Panc1 (cell line): ENCODE measurements at regions not wholly inside any gene's neighbourhood (a gene's known extent, or its start where the extent isn't known, plus 50 kb on each side); places are given as distances from the start of the nearest gene placed in this dataset.

Experiments used
- ATAC-seq: fragments of 200-7000 bp; cut with Tn5 transposase; 2 replicates; pipeline ENCODE4 v1.9.1; 2020; ENCODE audit warnings: mild to moderate bottlenecking, moderate library complexity
- BruUV-seq: library from RNA; stranded (reverse); fragments of 400-500 nt; replicated peaks from 2 replicates; lab custom pipeline; 2021; lab: Mats Ljungman, UMichigan
- CTCF ChIA-PET: fragments of 300-600 bp; sonication (Branson Sonifier 250); formaldehyde crosslinking; loops from one replicate; lab custom pipeline; 2022; ENCODE audit warnings: antibody characterized with exemption; lab: Charles Lee
- POLR2A ChIA-PET: fragments of 300-600 bp; sonication (Branson Sonifier 250); formaldehyde crosslinking; loops from one replicate; lab custom pipeline; 2022; ENCODE audit warnings: antibody characterized with exemption; lab: Charles Lee
- DNase-seq: peaks from one replicate; pipeline ENCODE4 v3.0.0-alpha.2; 2010; ENCODE audit warnings: low read depth, low spot score
- H3K27ac ChIP-seq: 2 replicates; pipeline ENCODE4 v1.5.1; 2011; ENCODE audit warnings: mild to moderate bottlenecking, low read length, inconsistent platforms
- H3K27me3 ChIP-seq: fragments of 200-500 bp; sonication (Bioruptor generic); 2 replicates; pipeline ENCODE4 v1.6.0; 2014; ENCODE audit warnings: low read length, inconsistent platforms; ENCODE audit not compliant: control insufficient read depth, insufficient read depth
- H3K36me3 ChIP-seq: fragments of 200-500 bp; sonication (Bioruptor generic); 2 replicates; pipeline ENCODE4 v1.5.1; 2014; ENCODE audit warnings: inconsistent platforms, mild to moderate bottlenecking, low read length, moderate library complexity; ENCODE audit not compliant: control insufficient read depth, insufficient read depth
- H3K4me1 ChIP-seq: 2 replicates; pipeline ENCODE4 v1.5.1; 2011; ENCODE audit warnings: inconsistent platforms, mild to moderate bottlenecking, low read length, moderate library complexity; ENCODE audit not compliant: control insufficient read depth, insufficient read depth
- H3K4me3 ChIP-seq, 2 experiments: 2 replicates each; pipeline ENCODE4 v1.5.1; 2011 to 2012; ENCODE audit warnings: low read depth in 2 of 2, low read length in 2 of 2, mild to moderate bottlenecking in 2 of 2, inconsistent platforms in 1 of 2, moderate library complexity in 1 of 2
- H3K9me3 ChIP-seq: fragments of 200-500 bp; sonication (Bioruptor generic); 2 replicates; pipeline ENCODE4 v1.5.1; 2014; ENCODE audit warnings: low read depth, mild to moderate bottlenecking, inconsistent platforms, low read length, moderate library complexity; ENCODE audit not compliant: control insufficient read depth, insufficient read depth
- POLR2AphosphoS5 ChIP-seq: IDR thresholded peaks from 2 replicates; pipeline ENCODE4 v1.6.1; 2012; ENCODE audit warnings: mild to moderate bottlenecking, low read depth, low read length, moderate library complexity
- SIN3A ChIP-seq: IDR thresholded peaks from 2 replicates; pipeline ENCODE4 v1.6.1; 2012; ENCODE audit warnings: low read depth, mild to moderate bottlenecking, low read length, moderate library complexity, borderline replicate concordance; ENCODE audit not compliant: insufficient read depth
- TCF7L2 ChIP-seq: IDR thresholded peaks from 2 replicates; pipeline ENCODE4 v1.6.1; 2011; ENCODE audit warnings: mild to moderate bottlenecking, low read depth, low read length, inconsistent platforms
- in situ Hi-C: cut with HindIII; loops from 2 replicates; pipeline ENCODE4 v1.10.0; 2016; ENCODE audit warnings: low sequenced_read_pairs, low pct_unique_long_range_greater_than_20kb
- intact Hi-C: fragments of 100-400 bp; cut with micrococcal nuclease; formaldehyde crosslinking; loops from one replicate; pipeline ENCODE4 v1.10.0; 2022; ENCODE audit not compliant: unreplicated experiment
- TF ChIP-seq, protein P1 (sequence below), 2 experiments: IDR thresholded peaks; 2 replicates each; pipeline ENCODE4 v1.6.1; 2011 to 2012; ENCODE audit warnings: low read depth in 2 of 2, control low read depth in 1 of 2, low read length in 1 of 2, mild to moderate bottlenecking in 1 of 2, moderate library complexity in 1 of 2; ENCODE audit not compliant: insufficient read depth in 1 of 2
- TF ChIP-seq, protein P2 (sequence below): fragments of 450-650 bp; IDR thresholded peaks from 2 replicates; pipeline ENCODE4 v1.5.1; 2017; ENCODE audit warnings: mild to moderate bottlenecking

DNA sequence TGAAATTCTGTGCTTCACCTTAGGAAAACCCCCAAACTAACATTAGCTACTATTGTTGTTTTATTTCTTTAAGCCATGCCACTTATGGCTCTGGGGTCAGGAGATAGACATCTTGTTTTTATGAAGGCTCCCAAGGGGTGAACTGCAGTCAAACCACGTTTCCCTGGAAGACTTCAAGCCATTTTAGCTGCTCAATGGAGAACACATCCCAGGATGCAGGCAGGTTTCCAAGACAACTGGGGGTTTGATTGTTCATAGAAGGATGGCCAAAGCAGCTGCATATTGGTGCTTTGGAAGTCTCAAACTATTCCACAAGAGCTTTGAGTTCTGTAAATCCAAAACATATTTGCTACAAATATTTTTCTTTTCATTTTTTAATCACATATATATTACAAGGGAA, 818.0 kb downstream of the MAFB start:
- in situ Hi-C loops (no loop called here), intact Hi-C loops (no loop called here)
- DNase-seq (no peak), ATAC-seq (no peak)
- H3K4me1 ChIP-seq, result no peaks in the 10 kb centered on the region
- no peaks in the 10 kb centered on the region for H3K27me3 ChIP-seq
- ChIA-PET POLR2A (no interaction called here), CTCF (no interaction called here)
- H3K9me3 ChIP-seq, result no peaks in the 10 kb centered on the region
- no peaks in the 10 kb centered on the region for H3K36me3 ChIP-seq
- H3K4me3 ChIP-seq, result no peak overlapping the region
- TF ChIP-seq TCF7L2 (no peak), SIN3A (no peak), POLR2AphosphoS5 (no peak)
- TF ChIP-seq, protein P1, sequence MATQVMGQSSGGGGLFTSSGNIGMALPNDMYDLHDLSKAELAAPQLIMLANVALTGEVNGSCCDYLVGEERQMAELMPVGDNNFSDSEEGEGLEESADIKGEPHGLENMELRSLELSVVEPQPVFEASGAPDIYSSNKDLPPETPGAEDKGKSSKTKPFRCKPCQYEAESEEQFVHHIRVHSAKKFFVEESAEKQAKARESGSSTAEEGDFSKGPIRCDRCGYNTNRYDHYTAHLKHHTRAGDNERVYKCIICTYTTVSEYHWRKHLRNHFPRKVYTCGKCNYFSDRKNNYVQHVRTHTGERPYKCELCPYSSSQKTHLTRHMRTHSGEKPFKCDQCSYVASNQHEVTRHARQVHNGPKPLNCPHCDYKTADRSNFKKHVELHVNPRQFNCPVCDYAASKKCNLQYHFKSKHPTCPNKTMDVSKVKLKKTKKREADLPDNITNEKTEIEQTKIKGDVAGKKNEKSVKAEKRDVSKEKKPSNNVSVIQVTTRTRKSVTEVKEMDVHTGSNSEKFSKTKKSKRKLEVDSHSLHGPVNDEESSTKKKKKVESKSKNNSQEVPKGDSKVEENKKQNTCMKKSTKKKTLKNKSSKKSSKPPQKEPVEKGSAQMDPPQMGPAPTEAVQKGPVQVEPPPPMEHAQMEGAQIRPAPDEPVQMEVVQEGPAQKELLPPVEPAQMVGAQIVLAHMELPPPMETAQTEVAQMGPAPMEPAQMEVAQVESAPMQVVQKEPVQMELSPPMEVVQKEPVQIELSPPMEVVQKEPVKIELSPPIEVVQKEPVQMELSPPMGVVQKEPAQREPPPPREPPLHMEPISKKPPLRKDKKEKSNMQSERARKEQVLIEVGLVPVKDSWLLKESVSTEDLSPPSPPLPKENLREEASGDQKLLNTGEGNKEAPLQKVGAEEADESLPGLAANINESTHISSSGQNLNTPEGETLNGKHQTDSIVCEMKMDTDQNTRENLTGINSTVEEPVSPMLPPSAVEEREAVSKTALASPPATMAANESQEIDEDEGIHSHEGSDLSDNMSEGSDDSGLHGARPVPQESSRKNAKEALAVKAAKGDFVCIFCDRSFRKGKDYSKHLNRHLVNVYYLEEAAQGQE (IDR thresholded peaks at IDR 0.05; ENCODE audit: insufficient read depth in 1 of 2, low read depth in 2 of 2, low read length in 1 of 2), result no peak
- TF ChIP-seq, protein P2, sequence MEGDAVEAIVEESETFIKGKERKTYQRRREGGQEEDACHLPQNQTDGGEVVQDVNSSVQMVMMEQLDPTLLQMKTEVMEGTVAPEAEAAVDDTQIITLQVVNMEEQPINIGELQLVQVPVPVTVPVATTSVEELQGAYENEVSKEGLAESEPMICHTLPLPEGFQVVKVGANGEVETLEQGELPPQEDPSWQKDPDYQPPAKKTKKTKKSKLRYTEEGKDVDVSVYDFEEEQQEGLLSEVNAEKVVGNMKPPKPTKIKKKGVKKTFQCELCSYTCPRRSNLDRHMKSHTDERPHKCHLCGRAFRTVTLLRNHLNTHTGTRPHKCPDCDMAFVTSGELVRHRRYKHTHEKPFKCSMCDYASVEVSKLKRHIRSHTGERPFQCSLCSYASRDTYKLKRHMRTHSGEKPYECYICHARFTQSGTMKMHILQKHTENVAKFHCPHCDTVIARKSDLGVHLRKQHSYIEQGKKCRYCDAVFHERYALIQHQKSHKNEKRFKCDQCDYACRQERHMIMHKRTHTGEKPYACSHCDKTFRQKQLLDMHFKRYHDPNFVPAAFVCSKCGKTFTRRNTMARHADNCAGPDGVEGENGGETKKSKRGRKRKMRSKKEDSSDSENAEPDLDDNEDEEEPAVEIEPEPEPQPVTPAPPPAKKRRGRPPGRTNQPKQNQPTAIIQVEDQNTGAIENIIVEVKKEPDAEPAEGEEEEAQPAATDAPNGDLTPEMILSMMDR, result no peak
- no TSS peak for BruUV-seq
- H3K27ac ChIP-seq, result no peak overlapping the region

DNA sequence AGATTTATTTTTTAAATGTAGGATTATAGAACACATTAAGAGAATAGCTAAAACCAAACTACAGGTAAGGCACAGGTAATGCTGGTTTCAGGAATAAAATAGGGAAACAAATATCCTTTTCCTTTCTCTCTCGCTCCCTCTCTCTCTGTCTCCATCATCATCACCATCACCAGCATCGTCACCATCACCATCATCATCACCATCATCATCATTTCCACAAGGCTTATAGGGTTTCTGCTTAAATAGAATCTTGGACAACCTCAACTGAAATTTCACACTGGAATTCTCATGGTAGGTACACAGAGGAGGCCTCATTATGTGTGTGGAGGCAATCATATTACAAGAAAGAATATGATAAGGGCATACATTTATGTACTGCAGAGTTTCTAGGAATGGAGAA, 823.6 kb downstream of the MAFB start:
- H3K27ac ChIP-seq, result no peak overlapping the region
- ATAC-seq (no peak), DNase-seq (no peak)
- H3K36me3 ChIP-seq, result no peaks in the 10 kb centered on the region
- no peak overlapping the region for H3K4me3 ChIP-seq
- in situ Hi-C loops, result no loop called here
- CTCF ChIA-PET, result interaction anchor here (0.6 kb wide), 1 partner anchor 368 kb away, joined by 3 read pairs; no protein-coding TSS in a partner anchor
- no TSS peak for BruUV-seq
- no peak for TF ChIP-seq SIN3A
- TF ChIP-seq POLR2AphosphoS5, result no peak
- TF ChIP-seq, protein P2, result no peak
- no peak for TF ChIP-seq TCF7L2
- TF ChIP-seq, protein P1 (IDR thresholded peaks at IDR 0.05; ENCODE audit: insufficient read depth in 1 of 2, low read depth in 2 of 2, low read length in 1 of 2), result no peak
- intact Hi-C loops, result no loop called here
- no peaks in the 10 kb centered on the region for H3K4me1 ChIP-seq
- H3K9me3 ChIP-seq, result no peaks in the 10 kb centered on the region
- POLR2A ChIA-PET, result no interaction called here
- H3K27me3 ChIP-seq, result no peaks in the 10 kb centered on the region
